B cell (primary cell): ENCODE measurements at regions not wholly inside any gene's neighbourhood (a gene's known extent, or its start where the extent isn't known, plus 50 kb on each side); places are given as distances from the start of the nearest gene placed in this dataset.

ENCODE experiments used
- ATAC-seq: fragments of 200-7000 bp; cut with Tn5 transposase; one replicate; pipeline ENCODE4 v1.10.0; 2021; ENCODE audit warnings: low read depth, mild to moderate bottlenecking, moderate number of reproducible peaks, moderate library complexity
- CTCF ChIA-PET: fragments of 350-600 bp; sonication (Branson Sonifier 250); formaldehyde crosslinking; loops from one replicate; lab custom pipeline; 2021; ENCODE audit warnings: antibody characterized with exemption, inconsistent platforms; lab: Charles Lee
- POLR2A ChIA-PET: fragments of 350-600 bp; sonication (Branson Sonifier 250); formaldehyde crosslinking; loops from one replicate; lab custom pipeline; 2021; ENCODE audit warnings: antibody characterized with exemption; lab: Charles Lee
- DNase-seq: peaks from one replicate; pipeline ENCODE4 v3.0.0; 2013
- H2AFZ ChIP-seq: 2 replicates; pipeline ENCODE4 v1.6.1; 2012; ENCODE audit warnings: mild to moderate bottlenecking, low read depth, low read length; ENCODE audit not compliant: insufficient read depth, poor library complexity, severe bottlenecking
- H3K27ac ChIP-seq, 2 donors: 1 replicate in 1 of 2; 2 replicates in 1 of 2; pipeline ENCODE4 v1.5.1; 2012 to 2013; ENCODE audit warnings: low read length in 2 of 2, mild to moderate bottlenecking in 2 of 2, moderate library complexity in 1 of 2
- H3K27me3 ChIP-seq, 4 experiments: fragments of 200-600 bp in 1 of 4; sonication (generic) in 1 of 4; replicated peaks in 1 of 4; 1 replicate in 2 of 4; 2 replicates in 2 of 4; pipeline versions ENCODE4 v1.6.1 to v1.7.0; 2013 to 2016; ENCODE audit warnings: low read length in 3 of 4, mild to moderate bottlenecking in 2 of 4, mixed read lengths in 1 of 4, moderate library complexity in 1 of 4; ENCODE audit not compliant: insufficient read depth in 4 of 4, control insufficient read depth in 3 of 4; ENCODE audit errors: control extremely low read depth in 1 of 4
- H3K36me3 ChIP-seq, 2 experiments: replicated peaks in 1 of 2; 1 replicate in 1 of 2; 2 replicates in 1 of 2; pipeline versions ENCODE4 v1.6.1 to v1.7.1; 2013; ENCODE audit warnings: low read length in 1 of 2; ENCODE audit not compliant: insufficient read depth in 2 of 2, control insufficient read depth in 1 of 2; ENCODE audit errors: control extremely low read depth in 1 of 2, extremely low read depth in 1 of 2
- H3K4me1 ChIP-seq, 2 donors: fragments of 200-600 bp in 1 of 2; sonication (generic) in 1 of 2; 1 replicate in 1 of 2; 2 replicates in 1 of 2; pipeline versions ENCODE4 v1.5.1 to v1.6.1; 2013 to 2017; ENCODE audit warnings: low read length in 2 of 2; ENCODE audit not compliant: control insufficient read depth in 2 of 2, insufficient read depth in 2 of 2
- H3K4me2 ChIP-seq: replicated peaks from 2 replicates; pipeline ENCODE3; 2012; ENCODE audit warnings: mild to moderate bottlenecking, low read depth, low read length; ENCODE audit not compliant: poor library complexity, severe bottlenecking
- H3K4me3 ChIP-seq, 5 experiments: fragments of 200-600 bp in 1 of 5; sonication (generic) in 1 of 5; 1 replicate in 3 of 5; 2 replicates in 2 of 5; pipeline versions ENCODE4 v1.5.1 to v1.7.0; 2011 to 2016; ENCODE audit warnings: low read length in 4 of 5, mild to moderate bottlenecking in 4 of 5, low read depth in 2 of 5, control low read depth in 1 of 5, moderate library complexity in 1 of 5; ENCODE audit not compliant: insufficient read depth in 1 of 5; ENCODE audit errors: control extremely low read depth in 1 of 5, extremely low read depth in 1 of 5
- H3K79me2 ChIP-seq: fragments of 200-600 bp; sonication (generic); one replicate; pipeline ENCODE4 v1.6.0; 2016; ENCODE audit warnings: low read length; ENCODE audit not compliant: control insufficient read depth, insufficient read depth
- H3K9ac ChIP-seq: fragments of 200-600 bp; sonication (generic); 2 replicates; pipeline ENCODE4 v1.6.1; 2017; ENCODE audit warnings: mild to moderate bottlenecking, low read length, moderate library complexity
- H3K9me3 ChIP-seq, 3 donors: one replicate each; pipeline versions ENCODE4 v1.6.1 to v1.7.1; 2013; ENCODE audit warnings: low read length in 2 of 3; ENCODE audit not compliant: control insufficient read depth in 2 of 3, insufficient read depth in 1 of 3; ENCODE audit errors: control extremely low read depth in 1 of 3
- H4K20me1 ChIP-seq: 2 replicates; pipeline ENCODE4 v1.6.0; 2012; ENCODE audit warnings: mild to moderate bottlenecking, low read length; ENCODE audit not compliant: insufficient read depth, control insufficient read depth, poor library complexity, severe bottlenecking
- H3K27ac Mint-ChIP-seq: one replicate; pipeline ENCODE4 v1.8.0; 2021; ENCODE audit warnings: mixed read lengths
- H3K27me3 Mint-ChIP-seq: one replicate; pipeline ENCODE4 v1.8.0; 2021; ENCODE audit warnings: mixed read lengths
- H3K4me1 Mint-ChIP-seq: one replicate; pipeline ENCODE4 v1.8.0; 2021; ENCODE audit warnings: mixed read lengths
- H3K4me3 Mint-ChIP-seq: one replicate; pipeline ENCODE4 v1.8.0; 2021; ENCODE audit warnings: mixed read lengths
- H3K9me3 Mint-ChIP-seq: one replicate; pipeline ENCODE4 v1.8.0; 2022; ENCODE audit warnings: mixed read lengths; ENCODE audit not compliant: insufficient read depth
- EZH2 ChIP-seq: IDR thresholded peaks from 2 replicates; pipeline ENCODE4 v1.6.1; 2012; ENCODE audit warnings: borderline replicate concordance, low read depth, mild to moderate bottlenecking, moderate library complexity, low read length; ENCODE audit not compliant: insufficient read depth, poor library complexity, severe bottlenecking
- WGBS: methylation state at CpG from one replicate; pipeline ENCODE4 v1.1.5; 2013; ENCODE audit warnings: missing lambda C conversion rate; ENCODE audit not compliant: insufficient coverage; 5-methylcytosine and 5-hydroxymethylcytosine counted together
- intact Hi-C: fragments of 100-400 bp; cut with micrococcal nuclease; formaldehyde crosslinking; loops from one replicate; pipeline ENCODE4 v1.10.0; 2022
- TF ChIP-seq, protein P1 (sequence below): fragments of 200-600 bp; IDR thresholded peaks from one replicate; pipeline ENCODE4 v1.8.0; 2022; ENCODE audit warnings: antibody characterized with exemption, mild to moderate bottlenecking

DNA sequence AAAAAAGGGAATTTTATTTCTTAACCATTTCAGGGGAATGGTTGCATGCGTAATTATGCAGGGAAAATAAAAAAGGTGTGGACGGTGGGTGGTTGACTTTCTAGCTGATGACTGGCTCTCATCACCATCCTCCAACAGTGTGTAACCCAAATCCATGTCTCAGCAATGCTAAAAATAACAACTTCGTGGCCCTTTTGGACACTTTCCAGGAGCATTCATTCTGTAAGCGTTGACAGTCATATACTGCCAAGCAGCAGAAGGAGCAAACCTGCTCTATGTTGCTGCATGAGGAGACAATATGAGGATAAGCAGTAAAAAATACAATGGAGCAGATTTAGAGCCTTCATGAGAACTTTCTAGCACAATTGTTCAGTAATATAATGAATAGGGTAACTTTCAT is 189.1 kb downstream of the ANXA2 start:
- H3K9ac ChIP-seq: no peak overlapping the region
- no peak overlapping the region for H2AFZ ChIP-seq
- no peak overlapping the region for H3K27ac ChIP-seq
- 29% methylated on average over 1 of the region's 4 CpGs for WGBS
- H4K20me1 ChIP-seq: no peaks in the 10 kb centered on the region
- H3K27me3 ChIP-seq: peaks cover 0 to 8% (median 0%) of the 10 kb centered on the region in 4 experiments
- H3K27me3 Mint-ChIP-seq: peaks cover 22% of the 10 kb centered on the region
- CTCF ChIA-PET: no interaction called here
- no peaks in the 10 kb centered on the region for H3K4me1 ChIP-seq
- no peak for DNase-seq
- no peaks in the 10 kb centered on the region for H3K36me3 ChIP-seq
- no peak overlapping the region for H3K4me3 Mint-ChIP-seq
- peaks cover 0 to 2% (median 0%) of the 10 kb centered on the region in 3 donors for H3K9me3 ChIP-seq
- no peaks in the 10 kb centered on the region for H3K79me2 ChIP-seq
- no peak overlapping the region for H3K4me3 ChIP-seq
- intact Hi-C loops: no loop called here
- TF ChIP-seq, protein P1, sequence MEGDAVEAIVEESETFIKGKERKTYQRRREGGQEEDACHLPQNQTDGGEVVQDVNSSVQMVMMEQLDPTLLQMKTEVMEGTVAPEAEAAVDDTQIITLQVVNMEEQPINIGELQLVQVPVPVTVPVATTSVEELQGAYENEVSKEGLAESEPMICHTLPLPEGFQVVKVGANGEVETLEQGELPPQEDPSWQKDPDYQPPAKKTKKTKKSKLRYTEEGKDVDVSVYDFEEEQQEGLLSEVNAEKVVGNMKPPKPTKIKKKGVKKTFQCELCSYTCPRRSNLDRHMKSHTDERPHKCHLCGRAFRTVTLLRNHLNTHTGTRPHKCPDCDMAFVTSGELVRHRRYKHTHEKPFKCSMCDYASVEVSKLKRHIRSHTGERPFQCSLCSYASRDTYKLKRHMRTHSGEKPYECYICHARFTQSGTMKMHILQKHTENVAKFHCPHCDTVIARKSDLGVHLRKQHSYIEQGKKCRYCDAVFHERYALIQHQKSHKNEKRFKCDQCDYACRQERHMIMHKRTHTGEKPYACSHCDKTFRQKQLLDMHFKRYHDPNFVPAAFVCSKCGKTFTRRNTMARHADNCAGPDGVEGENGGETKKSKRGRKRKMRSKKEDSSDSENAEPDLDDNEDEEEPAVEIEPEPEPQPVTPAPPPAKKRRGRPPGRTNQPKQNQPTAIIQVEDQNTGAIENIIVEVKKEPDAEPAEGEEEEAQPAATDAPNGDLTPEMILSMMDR: no peak
- no peak for TF ChIP-seq EZH2
- ATAC-seq: no peak
- peaks cover 2% of the 10 kb centered on the region for H3K9me3 Mint-ChIP-seq
- no peaks in the 10 kb centered on the region for H3K4me1 Mint-ChIP-seq
- H3K4me2 ChIP-seq: no peak overlapping the region
- H3K27ac Mint-ChIP-seq: no peak overlapping the region
- POLR2A ChIA-PET: no interaction called here

DNA sequence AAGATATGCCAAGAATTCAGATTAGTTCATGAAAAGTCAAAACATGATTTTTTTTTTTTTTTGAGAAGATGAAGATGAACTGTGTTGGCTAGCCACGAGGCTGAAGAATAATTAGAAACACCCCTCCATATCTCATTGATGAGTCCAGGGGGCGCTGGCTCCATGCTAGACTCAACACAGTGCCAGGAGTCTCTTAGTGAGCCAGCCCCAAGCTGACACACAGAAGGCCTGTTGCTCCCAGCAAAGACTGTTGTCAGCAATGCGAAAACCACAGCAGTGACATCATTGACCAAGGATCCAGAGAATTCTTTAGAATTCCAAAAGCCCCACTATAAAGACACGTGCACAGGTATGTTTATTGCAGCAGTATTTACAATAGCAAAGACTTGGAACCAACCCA is 185.2 kb downstream of the ANXA2 start:
- Mint-ChIP-seq H3K4me1 (no peaks in the 10 kb centered on the region), H3K27me3 (peaks cover 6% of the 10 kb centered on the region), H3K4me3 (no peak overlapping the region), H3K9me3 (peaks cover 2% of the 10 kb centered on the region), H3K27ac (no peak overlapping the region)
- WGBS: 94% methylated on average over 2 of the region's 4 CpGs
- TF ChIP-seq, protein P1: no peak
- no peak for TF ChIP-seq EZH2
- no peak for DNase-seq
- Histone ChIP-seq H3K27me3 (peaks cover 0 to 7% (median 1%) of the 10 kb centered on the region in 4 experiments), H3K4me1 (no peaks in the 10 kb centered on the region), H3K79me2 (no peaks in the 10 kb centered on the region), H2AFZ (no peak overlapping the region), H3K36me3 (no peaks in the 10 kb centered on the region), H3K9ac (no peak overlapping the region), H3K4me2 (no peak overlapping the region), H3K4me3 (no peak overlapping the region), H3K9me3 (peaks cover 0 to 2% (median 0%) of the 10 kb centered on the region in 3 donors), H4K20me1 (no peaks in the 10 kb centered on the region), H3K27ac (no peak overlapping the region)
- intact Hi-C loops: no loop called here
- CTCF ChIA-PET: interaction anchor here (1.1 kb wide), 1 partner anchor 32 kb away, joined by 3 read pairs; no protein-coding TSS in a partner anchor
- ATAC-seq: no peak
- POLR2A ChIA-PET: no interaction called here
